Esophagus muscularis mucosa (tissue), 4 donors: ENCODE measurements at regions not wholly inside any gene's neighbourhood (a gene's known extent, or its start where the extent isn't known, plus 50 kb on each side); places are given as distances from the start of the nearest gene placed in this dataset.

Experiments used
- DNase-seq: peaks from one replicate; pipeline ENCODE4 v3.0.0-alpha.2; 2017; ENCODE audit errors: extremely low spot score
- H3K27ac ChIP-seq, 4 donors: fragments of 200-600 bp; sonication (generic); replicated peaks in 1 of 4; 1 replicate in 3 of 4; 2 replicates in 1 of 4; pipeline ENCODE4 v1.5.1; 2016 to 2019; ENCODE audit warnings: mild to moderate bottlenecking in 1 of 4
- H3K27me3 ChIP-seq, 4 donors: fragments of 200-600 bp; sonication (generic); one replicate each; pipeline versions ENCODE4 v1.5.1 to v1.6.0; 2016 to 2019
- H3K36me3 ChIP-seq, 4 donors: fragments of 200-600 bp; sonication (generic); one replicate each; pipeline ENCODE4 v1.5.1; 2016 to 2019
- H3K4me1 ChIP-seq, 4 donors: fragments of 200-600 bp; sonication (generic); one replicate each; pipeline ENCODE4 v1.5.1; 2016 to 2019
- H3K4me3 ChIP-seq, 4 donors: fragments of 200-600 bp; sonication (generic); 1 replicate in 2 of 4; 2 replicates in 2 of 4; pipeline ENCODE4 v1.5.1; 2016 to 2019; ENCODE audit warnings: mild to moderate bottlenecking in 4 of 4, moderate library complexity in 1 of 4
- H3K9me3 ChIP-seq, 4 donors: fragments of 200-600 bp; sonication (generic); 1 replicate in 3 of 4; 2 replicates in 1 of 4; pipeline ENCODE4 v1.5.1; 2016 to 2019
- CTCF ChIP-seq, 3 experiments: fragments of 200-600 bp in 2 of 3; fragments of 450-650 bp in 1 of 3; sonication (generic) in 2 of 3; IDR thresholded peaks; one replicate each; pipeline ENCODE4 v1.5.1; 2017 to 2019; ENCODE audit warnings: antibody characterized with exemption in 3 of 3, mild to moderate bottlenecking in 2 of 3, moderate library complexity in 1 of 3
- EP300 ChIP-seq: sonication (generic); formaldehyde crosslinking; IDR thresholded peaks from one replicate; pipeline ENCODE4 v1.6.1; 2017; ENCODE audit warnings: antibody characterized with exemption
- POLR2A ChIP-seq: fragments of 450-650 bp; IDR thresholded peaks from one replicate; pipeline ENCODE4 v1.6.1; 2017; ENCODE audit warnings: antibody characterized with exemption, moderate library complexity, mild to moderate bottlenecking, low read depth
- POLR2AphosphoS5 ChIP-seq, 2 donors: sonication (generic); formaldehyde crosslinking; IDR thresholded peaks; one replicate each; pipeline ENCODE4 v1.6.1; 2017; ENCODE audit warnings: antibody characterized with exemption in 2 of 2
- WGBS: methylation state at CpG from one replicate; pipeline ENCODE4 v1.1.5; 2018; 5-methylcytosine and 5-hydroxymethylcytosine counted together
- intact Hi-C: fragments of 100-400 bp; cut with DNase I; formaldehyde crosslinking; loops from one replicate; pipeline ENCODE4 v1.15.1; 2023

GRCh38 chr13:48859272-48860105 is 116.2 kb upstream of the FNDC3A start:
- 79% methylated on average over 3 of the region's 3 CpGs for WGBS
- H3K27ac ChIP-seq = no peak overlapping the region
- no peak overlapping the region for H3K4me3 ChIP-seq
- no peak for TF ChIP-seq CTCF (IDR thresholded peaks at IDR 0.05)
- no peak for TF ChIP-seq POLR2A
- no peak for TF ChIP-seq POLR2AphosphoS5 (IDR thresholded peaks at IDR 0.05)
- no peak for TF ChIP-seq EP300
- DNase-seq = peak; percentile 12
- H3K9me3 ChIP-seq = no peaks in the 10 kb centered on the region
- intact Hi-C loops = no loop called here
- no peaks in the 10 kb centered on the region for H3K36me3 ChIP-seq
- H3K27me3 ChIP-seq = no peaks in the 10 kb centered on the region
- H3K4me1 ChIP-seq = no peaks in the 10 kb centered on the region

GRCh38 chr13:48860364-48860763 is 115.3 kb upstream of the FNDC3A start:
- no peak for TF ChIP-seq POLR2A
- no peak for TF ChIP-seq CTCF (IDR thresholded peaks at IDR 0.05)
- intact Hi-C loops = no loop called here
- 88% methylated on average over 1 of the region's 1 CpG for WGBS

GRCh38 chr13:48862572-48862971 is 113.1 kb upstream of the FNDC3A start:
- TF ChIP-seq POLR2AphosphoS5 (IDR thresholded peaks at IDR 0.05) (no peak), EP300 (no peak), POLR2A (no peak), CTCF (IDR thresholded peaks at IDR 0.05) (no peak)
- intact Hi-C loops = no loop called here
- no peaks in the 10 kb centered on the region for H3K36me3 ChIP-seq
- no peak for DNase-seq
- H3K9me3 ChIP-seq = no peaks in the 10 kb centered on the region
- no peaks in the 10 kb centered on the region for H3K4me1 ChIP-seq
- WGBS = 69% methylated on average over 3 of the region's 3 CpGs
- H3K4me3 ChIP-seq = no peak overlapping the region
- no peaks in the 10 kb centered on the region for H3K27me3 ChIP-seq
- no peak overlapping the region for H3K27ac ChIP-seq

More at GRCh38 chr13:48860364-48860763, 115.3 kb upstream of the FNDC3A start:
- no peaks in the 10 kb centered on the region for H3K9me3 ChIP-seq
- no peak for DNase-seq
- no peaks in the 10 kb centered on the region for H3K27me3 ChIP-seq
- no peak overlapping the region for H3K27ac ChIP-seq
- no peak overlapping the region for H3K4me3 ChIP-seq
- H3K4me1 ChIP-seq = no peaks in the 10 kb centered on the region
- H3K36me3 ChIP-seq = no peaks in the 10 kb centered on the region

GRCh38 chr13:48864100-48864499 is 111.6 kb upstream of the FNDC3A start:
- H3K9me3 ChIP-seq = no peaks in the 10 kb centered on the region
- H3K27me3 ChIP-seq = no peaks in the 10 kb centered on the region
- no peak overlapping the region for H3K27ac ChIP-seq
- no peaks in the 10 kb centered on the region for H3K36me3 ChIP-seq
- no peak overlapping the region for H3K4me3 ChIP-seq
- TF ChIP-seq EP300 = no peak
- intact Hi-C loops = no loop called here
- H3K4me1 ChIP-seq = no peaks in the 10 kb centered on the region
- DNase-seq = no peak

GRCh38 chr13:48866249-48866648 is 109.5 kb upstream of the FNDC3A start:
- intact Hi-C loops = no loop called here
- WGBS = 64% methylated on average over 6 of the region's 6 CpGs

More at GRCh38 chr13:48866249-48866648, 109.5 kb upstream of the FNDC3A start:
- Histone ChIP-seq H3K27me3 (no peaks in the 10 kb centered on the region), H3K36me3 (no peaks in the 10 kb centered on the region), H3K27ac (no peak overlapping the region), H3K9me3 (no peaks in the 10 kb centered on the region), H3K4me3 (no peak overlapping the region), H3K4me1 (no peaks in the 10 kb centered on the region)
- no peak for DNase-seq
- no peak for TF ChIP-seq CTCF (IDR thresholded peaks at IDR 0.05)
- no peak for TF ChIP-seq EP300
- TF ChIP-seq POLR2A = no peak
